ENCODE measurements at regions not wholly inside any gene's neighbourhood (a gene's known extent, or its start where the extent isn't known, plus 50 kb on each side); places are given as distances from the start of the nearest gene placed in this dataset.

DNA sequence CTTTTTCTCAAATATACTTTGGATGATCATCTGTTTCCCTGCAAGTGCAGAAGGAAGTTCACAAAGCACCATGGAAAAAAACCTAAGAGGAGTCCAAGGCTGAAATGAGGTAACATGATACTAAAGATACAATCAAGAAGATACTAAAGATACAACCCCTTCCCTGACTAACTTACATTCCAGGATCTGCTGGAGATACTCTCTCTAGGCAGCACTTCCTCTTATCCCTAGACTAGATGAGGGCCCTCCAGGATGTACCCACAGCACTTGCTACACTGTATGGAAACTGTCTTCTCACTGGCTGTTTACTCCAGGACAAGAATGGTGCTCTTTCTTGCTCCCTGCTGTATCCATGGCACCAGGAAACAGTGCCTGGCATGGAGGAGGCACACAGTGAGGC, 116.4 kb upstream of the NFE2L3 start:
- Histone ChIP-seq H3K4me3 (no peak overlapping the region), H3K4me1 (peaks cover 0 to 15% (median 0%) of the 10 kb centered on the region in 3 donors), H3K36me3 (no peaks in the 10 kb centered on the region), H3K9me3 (no peaks in the 10 kb centered on the region), H3K27ac (no peak overlapping the region), H3K27me3 (peaks cover 29% of the 10 kb centered on the region)
- no peak for TF ChIP-seq CTCF (IDR thresholded peaks at IDR 0.05)
- no peak for TF ChIP-seq POLR2A (IDR thresholded peaks at IDR 0.05)
- TF ChIP-seq EP300 (IDR thresholded peaks at IDR 0.05), result no peak
- no peak for TF ChIP-seq POLR2AphosphoS5 (IDR thresholded peaks at IDR 0.05)
- ATAC-seq, result no peak

GRCh38 chr7:26036092-26036491, 115.9 kb upstream of the NFE2L3 start:
- no peaks in the 10 kb centered on the region for H3K36me3 ChIP-seq
- no peaks in the 10 kb centered on the region for H3K9me3 ChIP-seq
- TF ChIP-seq POLR2A (IDR thresholded peaks at IDR 0.05) (no peak), POLR2AphosphoS5 (IDR thresholded peaks at IDR 0.05) (no peak), CTCF (IDR thresholded peaks at IDR 0.05) (no peak), EP300 (IDR thresholded peaks at IDR 0.05) (no peak)
- WGBS, 2 donors (ENCODE audit: low coverage in 1 of 2), result 73% methylated on average over 1 of the region's 1 CpG; no CpG with 5 or more reads in 1 of the 2 donors
- peaks cover 0 to 15% (median 0%) of the 10 kb centered on the region in 3 donors for H3K4me1 ChIP-seq
- H3K27ac ChIP-seq, result no peak overlapping the region
- peaks cover 31% of the 10 kb centered on the region for H3K27me3 ChIP-seq
- no peak overlapping the region for H3K4me3 ChIP-seq
- ATAC-seq, result no peak

- ATAC-seq, result no peak
- Histone ChIP-seq H3K27me3 (peaks cover 31% of the 10 kb centered on the region), H3K36me3 (no peaks in the 10 kb centered on the region), H3K4me3 (no peak overlapping the region), H3K9me3 (no peaks in the 10 kb centered on the region), H3K27ac (no peak overlapping the region), H3K4me1 (peaks cover 0 to 15% (median 0%) of the 10 kb centered on the region in 3 donors)
- TF ChIP-seq POLR2AphosphoS5 (IDR thresholded peaks at IDR 0.05) (no peak), EP300 (IDR thresholded peaks at IDR 0.05) (no peak), CTCF (IDR thresholded peaks at IDR 0.05) (no peak), POLR2A (IDR thresholded peaks at IDR 0.05) (no peak)
- WGBS, 2 donors (ENCODE audit: low coverage in 1 of 2), result 13 to 17% methylated on average over 3 to 8 of the region's 9 CpGs
Measured at GRCh38 chr7:26038201-26038990, 113.6 kb upstream of the NFE2L3 start.

DNA sequence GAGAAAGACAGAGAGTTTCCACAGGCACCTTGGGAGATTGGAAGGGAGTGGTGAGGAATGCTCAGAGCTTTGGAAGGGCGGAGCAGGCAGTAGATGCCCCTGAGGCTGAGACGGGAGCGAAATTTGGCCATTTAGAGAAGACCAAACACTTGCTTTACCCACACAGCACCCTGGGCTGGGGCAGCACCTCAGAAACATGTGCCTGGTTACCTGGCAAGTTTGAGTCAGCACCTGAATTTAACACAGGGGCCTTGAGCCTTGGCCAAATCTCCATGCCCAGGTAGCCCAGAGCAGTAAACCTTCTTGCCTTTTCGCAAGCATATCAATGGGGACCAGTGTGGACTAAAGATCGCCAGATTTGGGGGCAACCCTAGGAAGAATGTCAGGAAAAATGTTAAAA, 111.9 kb upstream of the NFE2L3 start:
- no peak for ATAC-seq
- H3K27ac ChIP-seq, result no peak overlapping the region

More for the DNA sequence above, 111.9 kb upstream of the NFE2L3 start:
- H3K27me3 ChIP-seq, result peaks cover 31% of the 10 kb centered on the region
- 92% methylated on average over 4 to 5 of the region's 5 CpGs for WGBS, 2 donors (ENCODE audit: low coverage in 1 of 2)
- peaks cover 0 to 15% (median 0%) of the 10 kb centered on the region in 3 donors for H3K4me1 ChIP-seq
- H3K36me3 ChIP-seq, result no peaks in the 10 kb centered on the region
- no peak overlapping the region for H3K4me3 ChIP-seq
- no peaks in the 10 kb centered on the region for H3K9me3 ChIP-seq
- TF ChIP-seq POLR2AphosphoS5 (IDR thresholded peaks at IDR 0.05), result no peak
- no peak for TF ChIP-seq POLR2A (IDR thresholded peaks at IDR 0.05)
- TF ChIP-seq CTCF (IDR thresholded peaks at IDR 0.05), result no peak
- no peak for TF ChIP-seq EP300 (IDR thresholded peaks at IDR 0.05)

All from gastroesophageal sphincter (tissue), 4 donors.